ENCODE measurements at regions not wholly inside any gene's neighbourhood (a gene's known extent, or its start where the extent isn't known, plus 50 kb on each side); places are given as distances from the start of the nearest gene placed in this dataset.

GRCh38 chr16:65819136-65819898 lies 547.2 kb upstream of the CDH5 start:
- Mint-ChIP-seq H3K4me3 (ENCODE audit: unreplicated experiment) (no peak overlapping the region), H3K4me1 (ENCODE audit: low read depth, unreplicated experiment) (no peaks in the 10 kb centered on the region), H3K27me3 (ENCODE audit: low read depth, unreplicated experiment) (peaks cover 23% of the 10 kb centered on the region), H3K36me3 (ENCODE audit: low read depth, unreplicated experiment) (no peaks in the 10 kb centered on the region), H3K27ac (ENCODE audit: unreplicated experiment) (no peak overlapping the region), H3K9me3 (ENCODE audit: unreplicated experiment) (peaks cover 6% of the 10 kb centered on the region)
- Histone ChIP-seq H3K27me3 (ENCODE audit: insufficient read depth, low read length) (peaks cover 2% of the 10 kb centered on the region), H4K20me1 (ENCODE audit: insufficient read depth, low read length) (no peaks in the 10 kb centered on the region), H3K9me3 (ENCODE audit: insufficient read depth, low read depth, low read length) (no peaks in the 10 kb centered on the region), H2AFZ (ENCODE audit: low read depth, low read length) (no peak overlapping the region), H3K4me2 (ENCODE audit: low read length) (no peak overlapping the region), H3K79me2 (ENCODE audit: insufficient read depth, low read length) (no peaks in the 10 kb centered on the region), H3K9ac (ENCODE audit: low read length) (no peak overlapping the region), H3K4me3 (ENCODE audit: insufficient read depth, low read depth, low read length) (no peak overlapping the region), H3K36me3 (ENCODE audit: insufficient read depth, low read length) (no peaks in the 10 kb centered on the region), H3K4me1 (ENCODE audit: insufficient read depth, low read length) (no peaks in the 10 kb centered on the region), H3K27ac (ENCODE audit: low read depth, low read length) (no peak overlapping the region)
- no peak for TF ChIP-seq CTCF (IDR thresholded peaks at IDR 0.05; ENCODE audit: insufficient read depth, low read depth, low read length)
- no peak for TF ChIP-seq EZH2 (IDR thresholded peaks at IDR 0.05; ENCODE audit: insufficient read depth, low read length)
- DNase-seq (ENCODE audit: low read depth): no peak
- FAIRE-seq: no peak

DNA sequence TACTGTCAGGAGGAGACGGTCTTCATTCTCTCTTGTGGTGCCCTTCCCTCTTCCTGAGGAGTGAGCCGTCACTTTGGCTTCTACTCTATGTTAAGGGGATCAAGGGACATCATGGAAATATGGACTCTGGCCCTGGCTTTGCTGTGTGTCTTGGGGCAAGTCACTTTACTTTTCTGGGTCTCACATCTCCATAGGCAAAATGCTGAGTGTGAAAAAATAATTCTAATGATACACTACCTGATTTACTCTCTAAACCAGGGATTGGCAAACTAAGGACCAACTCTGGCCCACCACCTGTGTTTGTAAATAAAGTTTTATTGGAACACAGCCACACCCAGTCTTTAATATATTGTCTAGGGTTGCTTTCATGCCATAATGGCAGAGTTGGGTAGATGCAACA lies 548.7 kb upstream of the CDH5 start:
- Histone ChIP-seq H3K27ac (ENCODE audit: low read depth, low read length) (no peak overlapping the region), H3K4me2 (ENCODE audit: low read length) (no peak overlapping the region), H3K36me3 (ENCODE audit: insufficient read depth, low read length) (no peaks in the 10 kb centered on the region), H3K79me2 (ENCODE audit: insufficient read depth, low read length) (no peaks in the 10 kb centered on the region), H4K20me1 (ENCODE audit: insufficient read depth, low read length) (no peaks in the 10 kb centered on the region), H3K4me1 (ENCODE audit: insufficient read depth, low read length) (no peaks in the 10 kb centered on the region), H3K9ac (ENCODE audit: low read length) (no peak overlapping the region), H3K9me3 (ENCODE audit: insufficient read depth, low read depth, low read length) (no peaks in the 10 kb centered on the region), H3K27me3 (ENCODE audit: insufficient read depth, low read length) (peaks cover under 1% of the 10 kb centered on the region), H2AFZ (ENCODE audit: low read depth, low read length) (no peak overlapping the region), H3K4me3 (ENCODE audit: insufficient read depth, low read depth, low read length) (no peak overlapping the region)
- Mint-ChIP-seq H3K27me3 (ENCODE audit: low read depth, unreplicated experiment) (peaks cover 29% of the 10 kb centered on the region), H3K9me3 (ENCODE audit: unreplicated experiment) (peaks cover 6% of the 10 kb centered on the region), H3K27ac (ENCODE audit: unreplicated experiment) (no peak overlapping the region), H3K4me3 (ENCODE audit: unreplicated experiment) (no peak overlapping the region), H3K36me3 (ENCODE audit: low read depth, unreplicated experiment) (no peaks in the 10 kb centered on the region), H3K4me1 (ENCODE audit: low read depth, unreplicated experiment) (no peaks in the 10 kb centered on the region)
- DNase-seq (ENCODE audit: low read depth) (no peak), FAIRE-seq (no peak)
- TF ChIP-seq EZH2 (IDR thresholded peaks at IDR 0.05; ENCODE audit: insufficient read depth, low read length): no peak
- TF ChIP-seq CTCF (IDR thresholded peaks at IDR 0.05; ENCODE audit: insufficient read depth, low read depth, low read length): no peak

GRCh38 chr16:65817066-65817465 lies 549.4 kb upstream of the CDH5 start:
- Mint-ChIP-seq H3K4me1 (ENCODE audit: low read depth, unreplicated experiment) (no peaks in the 10 kb centered on the region), H3K9me3 (ENCODE audit: unreplicated experiment) (peaks cover 6% of the 10 kb centered on the region), H3K36me3 (ENCODE audit: low read depth, unreplicated experiment) (no peaks in the 10 kb centered on the region), H3K27ac (ENCODE audit: unreplicated experiment) (no peak overlapping the region), H3K4me3 (ENCODE audit: unreplicated experiment) (no peak overlapping the region), H3K27me3 (ENCODE audit: low read depth, unreplicated experiment) (peaks cover 31% of the 10 kb centered on the region)
- Histone ChIP-seq H3K4me1 (ENCODE audit: insufficient read depth, low read length) (no peaks in the 10 kb centered on the region), H3K27ac (ENCODE audit: low read depth, low read length) (no peak overlapping the region), H3K27me3 (ENCODE audit: insufficient read depth, low read length) (no peaks in the 10 kb centered on the region), H3K4me3 (ENCODE audit: insufficient read depth, low read depth, low read length) (no peak overlapping the region), H2AFZ (ENCODE audit: low read depth, low read length) (no peak overlapping the region), H3K9me3 (ENCODE audit: insufficient read depth, low read depth, low read length) (no peaks in the 10 kb centered on the region), H4K20me1 (ENCODE audit: insufficient read depth, low read length) (no peaks in the 10 kb centered on the region), H3K4me2 (ENCODE audit: low read length) (no peak overlapping the region), H3K36me3 (ENCODE audit: insufficient read depth, low read length) (no peaks in the 10 kb centered on the region), H3K79me2 (ENCODE audit: insufficient read depth, low read length) (no peaks in the 10 kb centered on the region), H3K9ac (ENCODE audit: low read length) (no peak overlapping the region)
- FAIRE-seq: no peak
- no peak for TF ChIP-seq EZH2 (IDR thresholded peaks at IDR 0.05; ENCODE audit: insufficient read depth, low read length)
- DNase-seq (ENCODE audit: low read depth): no peak
